Left renal cortex interstitium (tissue), 4 donors: ENCODE measurements at regions not wholly inside any gene's neighbourhood (a gene's known extent, or its start where the extent isn't known, plus 50 kb on each side); places are given as distances from the start of the nearest gene placed in this dataset.

Experiments used
- DNase-seq, 4 donors: peaks; one replicate each; pipeline ENCODE4 v3.0.0-alpha.2; 2013; ENCODE audit warnings: low read depth in 4 of 4, low spot score in 2 of 4, missing footprints in 1 of 4

DNA sequence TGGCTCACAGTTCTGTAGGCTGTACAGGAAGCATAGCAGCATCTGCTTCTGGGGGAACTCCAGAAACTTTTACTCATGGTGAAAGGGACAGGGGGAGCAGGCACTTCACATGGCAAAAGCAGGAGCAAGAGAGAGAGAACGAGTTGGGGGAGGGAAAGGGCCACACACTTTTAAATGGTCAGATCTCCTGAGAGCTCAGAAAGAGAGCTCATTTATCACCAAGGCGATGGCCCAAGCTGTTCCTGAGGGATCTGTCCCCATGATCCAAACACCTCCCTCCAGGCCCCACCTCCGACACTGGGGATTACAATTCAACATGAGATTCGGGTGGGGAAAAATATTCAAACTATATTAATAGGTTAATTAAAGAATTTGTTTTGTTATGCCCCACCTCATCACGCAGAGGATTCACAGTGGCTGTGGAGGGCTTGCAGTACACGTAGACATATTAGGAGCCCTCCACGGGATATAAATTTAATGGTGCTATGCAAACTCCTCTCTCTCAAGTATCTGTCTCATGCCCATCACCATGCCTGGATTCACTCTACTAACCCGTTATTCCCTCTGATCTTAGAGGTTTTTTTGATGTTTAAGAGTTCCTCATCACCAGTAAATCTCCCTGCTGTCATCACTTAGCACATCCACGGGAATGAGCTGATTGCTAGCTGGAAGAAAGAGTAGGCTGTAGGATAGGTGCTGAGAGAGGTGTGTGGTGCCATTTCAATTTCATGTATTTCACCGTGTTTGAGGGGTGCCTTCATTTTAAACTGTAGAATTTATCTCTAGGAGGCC, 84.5 kb upstream of the ARHGAP28 start:
- DNase-seq: no peak

DNA sequence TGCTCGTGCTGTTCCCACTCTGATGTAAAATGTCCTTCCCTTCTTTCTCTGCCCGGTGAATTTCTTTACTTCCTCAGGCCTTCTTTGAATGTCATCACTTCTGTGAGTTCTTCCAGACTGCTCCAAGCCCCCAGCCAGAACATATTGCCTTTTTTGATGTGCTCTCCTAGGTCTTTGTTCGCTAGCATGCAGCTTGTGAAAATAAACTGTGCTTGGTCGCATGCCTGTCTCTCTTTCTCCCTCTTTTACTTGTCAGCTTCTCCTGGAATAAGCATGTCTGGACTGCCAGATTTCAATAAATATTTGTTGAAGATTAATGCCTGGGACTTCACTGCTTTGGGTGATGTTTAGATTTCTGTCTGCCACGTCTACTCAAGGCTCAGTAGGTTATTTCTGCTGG, 82.7 kb upstream of the ARHGAP28 start:
- no peak for DNase-seq

- DNase-seq: no peak
These were observed 80.9 kb upstream of the ARHGAP28 start for GRCh38 chr18:6648581-6648980.

DNA sequence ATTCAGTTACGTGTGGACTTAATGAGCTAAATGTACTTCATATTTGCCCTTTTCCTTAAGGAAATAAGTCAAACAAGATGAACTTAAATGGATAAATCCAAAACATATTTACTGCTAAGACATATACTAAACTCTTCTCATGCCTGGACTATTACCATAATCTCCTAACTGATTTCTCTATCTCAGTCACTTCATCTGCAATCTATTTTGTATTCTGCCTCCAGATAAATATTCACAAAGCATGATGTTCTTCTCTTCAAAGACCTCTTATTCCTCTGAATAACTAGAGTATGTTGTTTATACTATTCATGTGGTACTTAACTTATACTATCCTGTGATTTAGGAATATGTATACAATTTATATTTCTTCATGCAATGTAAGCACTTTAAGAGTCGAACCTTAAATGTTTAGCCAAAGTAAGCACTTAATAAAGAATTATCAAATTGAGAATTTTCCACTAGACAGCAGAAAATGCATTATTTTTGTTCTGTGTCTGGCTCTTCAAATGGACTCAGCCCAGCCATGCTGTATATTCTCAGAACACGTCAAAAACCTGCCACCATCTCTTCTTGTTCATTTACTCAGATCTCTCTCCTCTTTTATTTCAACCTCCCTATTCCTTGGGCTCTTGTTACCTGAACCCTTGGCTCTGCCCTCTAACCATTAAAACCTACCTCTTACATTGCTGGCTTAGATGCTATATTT, 79.9 kb upstream of the ARHGAP28 start:
- no peak for DNase-seq

DNA sequence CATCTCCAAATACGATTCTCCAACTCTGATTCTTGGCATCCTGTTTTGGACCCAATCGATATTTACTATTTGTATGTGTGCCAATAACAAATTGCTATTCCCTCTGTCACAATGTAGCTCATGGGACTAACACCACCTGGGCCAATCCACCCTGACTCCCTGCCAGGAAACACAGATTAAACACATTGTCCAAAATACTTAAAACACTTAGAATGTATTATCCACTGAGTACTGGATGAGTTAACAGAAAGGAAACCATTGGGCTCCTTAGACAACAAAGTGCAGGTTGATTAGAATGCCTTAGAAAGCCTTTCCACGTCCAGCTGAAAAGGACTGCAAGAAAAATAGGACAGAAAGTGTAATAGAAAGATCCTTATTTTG, 79.4 kb upstream of the ARHGAP28 start:
- DNase-seq: no peak

GRCh38 chr18:6650747-6651146, 78.8 kb upstream of the ARHGAP28 start:
- DNase-seq: no peak

- no peak for DNase-seq
These were observed 77.4 kb upstream of the ARHGAP28 start for GRCh38 chr18:6652098-6652497.

DNA sequence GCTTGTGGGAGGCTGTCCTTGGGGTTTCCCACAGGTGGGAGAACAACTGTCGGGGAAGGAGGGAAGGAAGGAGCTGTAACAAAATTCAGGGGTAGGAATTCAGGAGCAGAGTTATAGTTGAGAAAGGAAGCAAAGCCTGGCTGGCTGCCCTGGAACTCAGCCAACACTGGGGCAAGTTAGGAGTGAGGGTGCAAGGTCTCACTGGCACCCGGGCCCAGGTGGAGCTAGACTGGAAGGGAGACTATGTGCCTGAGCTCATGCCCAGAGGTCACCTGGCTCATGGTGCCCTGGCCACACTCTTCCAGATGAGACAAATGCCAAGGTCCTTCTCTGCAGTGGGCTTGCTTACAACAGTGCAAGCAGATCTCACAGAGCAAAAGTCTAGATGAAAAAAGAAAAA, 75.6 kb upstream of the ARHGAP28 start:
- DNase-seq: no peak

GRCh38 chr18:6659963-6660725, 69.4 kb upstream of the ARHGAP28 start:
- no peak for DNase-seq

- no peak for DNase-seq
These were observed 67.7 kb upstream of the ARHGAP28 start for GRCh38 chr18:6661692-6662415.

DNA sequence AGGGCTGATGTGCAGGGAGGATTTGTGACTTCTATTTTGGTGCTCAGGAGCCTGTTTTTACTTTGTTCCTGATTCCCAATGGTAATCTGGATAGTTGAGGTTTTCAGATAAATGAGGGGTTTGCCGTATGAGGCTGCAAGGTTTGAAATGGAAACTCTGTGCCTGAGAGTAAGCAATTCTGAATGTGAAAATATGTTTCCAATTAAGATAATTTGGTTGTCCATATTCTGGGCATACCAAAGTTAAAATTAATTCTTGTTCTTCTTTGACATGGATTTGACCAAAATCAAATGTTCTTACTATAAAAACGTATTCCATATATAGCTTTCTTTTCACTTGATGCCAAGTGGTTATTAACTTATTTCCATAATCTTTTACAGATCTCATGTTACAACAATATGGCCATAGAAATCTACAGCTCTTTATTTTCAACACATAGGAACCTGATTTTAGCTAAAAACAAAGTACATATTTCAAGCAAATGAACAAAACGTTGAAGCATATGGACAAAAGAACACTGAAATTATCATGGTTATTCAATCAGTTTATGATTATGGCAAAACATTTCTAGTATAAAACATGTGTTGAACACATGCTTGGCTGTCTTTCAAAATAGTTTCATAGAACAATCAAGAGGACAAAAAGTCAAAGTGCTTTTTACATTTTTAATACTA, 63.4 kb upstream of the ARHGAP28 start:
- no peak for DNase-seq

- no peak for DNase-seq
These were observed 60.7 kb upstream of the ARHGAP28 start for GRCh38 chr18:6668836-6669235.

GRCh38 chr18:6672821-6673308, 56.7 kb upstream of the ARHGAP28 start:
- DNase-seq: no peak

DNA sequence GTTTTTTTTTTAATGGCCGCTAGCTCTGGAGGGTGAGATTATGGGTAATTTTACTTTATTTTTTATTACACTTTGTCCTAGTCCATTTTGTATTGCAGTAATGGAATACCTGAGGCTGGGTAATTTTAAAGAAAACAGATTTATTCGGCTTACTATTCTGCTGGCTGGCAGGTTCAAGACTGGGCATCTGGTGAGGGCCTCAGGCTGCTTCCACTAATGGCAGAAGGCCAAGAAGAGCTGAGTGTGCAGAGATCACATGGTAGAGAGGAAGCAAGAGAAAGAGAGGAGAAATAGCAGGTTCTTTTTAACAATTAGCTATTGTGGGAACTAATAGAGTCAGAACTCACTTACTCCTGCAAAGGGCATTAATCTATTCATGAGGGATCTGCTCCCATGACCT, 52.4 kb upstream of the ARHGAP28 start:
- no peak for DNase-seq

DNA sequence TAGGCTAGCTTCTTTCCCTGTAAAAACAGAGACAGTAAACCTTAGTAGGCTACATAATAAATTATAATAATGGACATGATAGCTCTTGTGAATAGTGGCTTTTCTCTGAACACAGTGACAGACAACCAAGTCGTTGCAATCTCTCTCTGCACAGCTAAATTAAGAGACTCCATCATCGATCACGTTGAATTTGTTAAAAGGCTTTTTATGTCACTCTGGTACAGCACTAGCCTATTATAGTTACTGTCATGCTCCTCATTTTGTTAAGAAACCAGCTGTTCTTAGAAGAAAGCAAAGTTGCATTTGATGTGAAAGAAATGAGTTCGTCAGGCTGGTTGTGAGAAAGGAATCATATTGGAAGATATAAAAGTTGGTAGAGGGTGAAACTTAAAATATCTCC, 50.3 kb upstream of the ARHGAP28 start:
- no peak for DNase-seq
